Fibroblast of skin of left biceps (primary cell): ENCODE measurements at regions not wholly inside any gene's neighbourhood (a gene's known extent, or its start where the extent isn't known, plus 50 kb on each side); places are given as distances from the start of the nearest gene placed in this dataset.

Experiments used
- DNase-seq, 2 experiments: peaks; one replicate each; pipeline ENCODE4 v3.0.0-alpha.2; 2013; ENCODE audit warnings: low read depth in 2 of 2

GRCh38 chr13:76440568-76440967 is 445.6 kb downstream of the KCTD12 start:
- DNase-seq: no peak

- no peak for DNase-seq
Measured at GRCh38 chr13:76439546-76439945, 446.7 kb downstream of the KCTD12 start.

GRCh38 chr13:76438050-76438449 is 448.2 kb downstream of the KCTD12 start:
- DNase-seq: no peak

GRCh38 chr13:76425935-76426334 is 460.3 kb downstream of the KCTD12 start:
- DNase-seq: peak; percentile 50 to 51

GRCh38 chr13:76421011-76421410 is 465.2 kb downstream of the KCTD12 start:
- no peak for DNase-seq

GRCh38 chr13:76418404-76418803 is 467.8 kb downstream of the KCTD12 start:
- DNase-seq: no peak

- no peak for DNase-seq
Measured at GRCh38 chr13:76414320-76414719, 471.9 kb downstream of the KCTD12 start.

GRCh38 chr13:76406243-76406642 is 480.0 kb downstream of the KCTD12 start:
- no peak for DNase-seq

GRCh38 chr13:76398425-76398824 is 487.8 kb downstream of the KCTD12 start:
- no peak for DNase-seq

- DNase-seq: no peak
Measured at GRCh38 chr13:76397413-76397812, 488.8 kb downstream of the KCTD12 start.

GRCh38 chr13:76389321-76389720 is 496.9 kb downstream of the KCTD12 start:
- no peak for DNase-seq

GRCh38 chr13:76387566-76387965 is 498.6 kb downstream of the KCTD12 start:
- no peak for DNase-seq

GRCh38 chr13:76386321-76386720 is 499.9 kb downstream of the KCTD12 start:
- no peak for DNase-seq

- DNase-seq: no peak
Measured at GRCh38 chr13:76385586-76385985, 500.6 kb downstream of the KCTD12 start.

GRCh38 chr13:76383676-76384461 is 502.3 kb downstream of the KCTD12 start:
- DNase-seq: peak; percentile 75 to 81

GRCh38 chr13:76380446-76381065 is 505.6 kb downstream of the KCTD12 start:
- DNase-seq: peak in 1 of 2 experiments; percentile 21

- no peak for DNase-seq
Measured at GRCh38 chr13:76379341-76380105, 506.7 kb downstream of the KCTD12 start.

GRCh38 chr13:76378767-76379166 is 507.4 kb downstream of the KCTD12 start:
- DNase-seq: no peak

GRCh38 chr13:76363682-76364289 is 522.4 kb downstream of the KCTD12 start:
- DNase-seq: no peak

GRCh38 chr13:76361868-76362267 is 524.3 kb downstream of the KCTD12 start:
- no peak for DNase-seq

GRCh38 chr13:76351541-76352229 is 534.5 kb downstream of the KCTD12 start:
- no peak for DNase-seq

GRCh38 chr13:76350399-76350798 is 535.8 kb downstream of the KCTD12 start:
- DNase-seq: no peak
